Stimulated activated CD8-positive, alpha-beta memory T cell treated with anti-CD3 and anti-CD28 coated beads, Interleukin-7, amount 100 ng/mL, for 48 hours (primary cell): ENCODE measurements at regions not wholly inside any gene's neighbourhood (a gene's known extent, or its start where the extent isn't known, plus 50 kb on each side); places are given as distances from the start of the nearest gene placed in this dataset.

Experiments
- DNase-seq, 2 donors: peaks; one replicate each; pipeline ENCODE4 v3.0.0-alpha.2; 2020; ENCODE audit warnings: low read depth in 1 of 2; ENCODE audit errors: extremely low read depth in 1 of 2

GRCh38 chr5:125196481-125197111, 450.2 kb upstream of the ZNF608 start:
- DNase-seq, result no peak

- DNase-seq, result no peak
These were observed 450.9 kb upstream of the ZNF608 start for GRCh38 chr5:125197321-125197720.

GRCh38 chr5:125198270-125198974, 452.0 kb upstream of the ZNF608 start:
- DNase-seq, result no peak

GRCh38 chr5:125199373-125199772, 452.9 kb upstream of the ZNF608 start:
- DNase-seq, result no peak

GRCh38 chr5:125199968-125200865, 453.8 kb upstream of the ZNF608 start:
- no peak for DNase-seq

GRCh38 chr5:125200866-125201373, 454.5 kb upstream of the ZNF608 start:
- DNase-seq, result no peak

- no peak for DNase-seq
These were observed 455.1 kb upstream of the ZNF608 start for GRCh38 chr5:125201446-125202052.

GRCh38 chr5:125202353-125202752, 455.9 kb upstream of the ZNF608 start:
- DNase-seq, result no peak

GRCh38 chr5:125202871-125203438, 456.5 kb upstream of the ZNF608 start:
- no peak for DNase-seq

GRCh38 chr5:125203912-125204311, 457.5 kb upstream of the ZNF608 start:
- DNase-seq, result no peak

- DNase-seq, result no peak
These were observed 459.3 kb upstream of the ZNF608 start for GRCh38 chr5:125205601-125206225.

GRCh38 chr5:125207856-125208255, 461.4 kb upstream of the ZNF608 start:
- no peak for DNase-seq

GRCh38 chr5:125209650-125210049, 463.2 kb upstream of the ZNF608 start:
- DNase-seq, result no peak

- no peak for DNase-seq
These were observed 464.0 kb upstream of the ZNF608 start for GRCh38 chr5:125210242-125210947.

GRCh38 chr5:125214080-125214479, 467.6 kb upstream of the ZNF608 start:
- no peak for DNase-seq

- no peak for DNase-seq
These were observed 469.2 kb upstream of the ZNF608 start for GRCh38 chr5:125215593-125215992.

GRCh38 chr5:125219710-125220109, 473.3 kb upstream of the ZNF608 start:
- no peak for DNase-seq

GRCh38 chr5:125220284-125220683, 473.8 kb upstream of the ZNF608 start:
- DNase-seq, result no peak

- DNase-seq, result no peak
These were observed 476.3 kb upstream of the ZNF608 start for GRCh38 chr5:125222597-125223240.
